ENCODE measurements at regions not wholly inside any gene's neighbourhood (a gene's known extent, or its start where the extent isn't known, plus 50 kb on each side); places are given as distances from the start of the nearest gene placed in this dataset.
"Not testable (repeated sequence)": the region's sequence is repeated elsewhere in the genome, so short reads cannot be mapped to it uniquely, and the experiment has no call there.

DNA sequence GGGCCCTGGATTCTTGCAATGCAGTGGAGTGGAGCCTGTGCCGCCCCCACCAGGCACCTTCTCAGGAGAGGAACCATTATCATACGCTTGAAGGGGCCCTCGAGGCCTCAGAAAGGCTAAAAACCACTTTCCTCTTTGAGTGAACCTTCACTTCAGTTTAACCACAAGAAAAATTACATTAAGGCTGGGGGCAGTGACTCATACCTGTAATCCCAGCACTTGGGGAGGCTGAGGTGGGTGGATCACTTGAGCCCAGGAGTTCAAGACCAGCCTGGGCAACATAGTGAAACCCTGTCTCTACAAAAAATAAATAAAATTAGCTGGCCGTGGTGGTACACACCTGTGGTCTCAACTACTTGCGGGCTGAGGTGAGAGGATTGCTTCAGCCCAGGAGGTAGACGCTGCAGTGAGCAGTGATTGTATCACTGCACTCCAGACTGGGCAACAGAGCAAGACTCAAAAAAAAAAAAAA is 165.8 kb upstream of the GRK3 start:
- not testable (repeated sequence) for FAIRE-seq

DNA sequence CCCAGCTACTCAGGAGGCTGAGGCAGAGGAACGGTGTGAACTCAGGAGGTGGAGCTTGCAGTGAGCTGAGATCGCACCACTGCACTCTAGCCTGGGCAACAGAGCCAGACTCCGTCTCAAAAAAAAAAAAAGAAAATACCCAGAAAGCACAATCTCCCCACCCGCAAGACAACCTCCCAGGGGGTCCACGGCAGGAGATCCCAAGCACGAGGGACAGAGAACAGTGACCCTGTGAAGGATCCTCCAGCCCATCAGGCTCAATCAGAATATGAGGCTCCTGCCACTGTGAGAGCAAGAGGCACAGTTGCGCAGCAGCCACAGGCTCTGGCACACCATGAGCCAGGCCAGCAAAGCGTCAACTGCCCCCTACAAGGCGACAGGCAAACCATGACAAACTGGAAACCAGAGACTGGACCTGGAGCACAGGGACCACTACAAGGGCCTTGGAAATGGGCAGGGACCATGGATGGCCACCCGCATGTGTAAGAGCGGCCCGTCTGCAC is 164.8 kb upstream of the GRK3 start:
- no peak for FAIRE-seq

DNA sequence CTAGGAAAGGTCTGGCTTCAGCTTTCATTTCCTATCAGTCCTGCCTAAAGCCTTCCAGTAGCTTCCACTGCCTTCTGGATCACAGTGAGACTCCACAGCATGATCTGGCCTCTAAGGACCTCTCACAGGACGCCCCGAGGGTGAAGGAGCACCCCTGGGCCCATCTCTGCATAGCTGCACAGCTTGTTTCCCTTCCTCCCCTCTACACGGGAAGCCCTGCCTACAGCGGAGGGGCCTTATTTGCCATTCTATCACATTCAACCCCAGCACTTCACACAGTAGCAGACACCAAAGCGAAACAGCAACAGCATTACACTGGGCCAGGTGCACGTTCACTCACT is 162.3 kb upstream of the GRK3 start:
- FAIRE-seq, result no peak

DNA sequence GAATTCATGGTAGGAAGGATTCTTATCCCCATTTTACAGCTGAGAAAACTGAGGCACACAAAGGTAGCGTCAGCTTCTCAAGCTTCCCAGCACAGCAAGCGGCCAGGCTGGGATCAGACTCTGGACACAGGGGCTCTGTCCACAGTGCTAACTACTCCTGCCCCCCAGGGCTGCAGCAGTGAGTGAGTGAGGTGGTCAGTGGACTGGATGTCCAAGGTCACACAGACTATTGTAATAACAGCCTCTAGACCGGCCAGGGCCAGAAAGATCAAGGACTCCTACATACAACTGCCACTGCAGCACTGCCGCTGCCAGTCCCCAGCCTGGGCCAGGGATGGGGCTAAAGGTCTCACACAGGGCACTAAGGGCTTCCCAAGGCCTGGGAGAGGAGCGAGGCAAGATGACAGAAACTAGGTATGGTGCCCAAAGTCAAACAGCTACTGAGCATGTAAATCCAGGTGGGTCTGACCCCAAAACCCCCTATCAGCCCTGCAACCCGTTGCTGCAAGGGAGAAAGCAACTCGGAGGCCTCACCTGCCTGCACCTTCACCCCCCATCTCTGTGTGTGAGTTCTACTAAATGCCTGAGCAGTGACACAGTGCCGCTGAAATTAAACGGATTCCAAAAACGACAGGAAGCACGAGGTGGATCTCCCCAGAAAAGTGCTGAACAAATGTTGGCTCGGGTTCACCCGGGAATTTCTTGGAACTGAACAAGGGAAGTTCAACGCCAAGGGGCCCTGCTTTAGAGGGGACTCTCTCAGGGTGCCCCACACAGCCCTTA is 161.8 kb upstream of the GRK3 start:
- no peak for FAIRE-seq

DNA sequence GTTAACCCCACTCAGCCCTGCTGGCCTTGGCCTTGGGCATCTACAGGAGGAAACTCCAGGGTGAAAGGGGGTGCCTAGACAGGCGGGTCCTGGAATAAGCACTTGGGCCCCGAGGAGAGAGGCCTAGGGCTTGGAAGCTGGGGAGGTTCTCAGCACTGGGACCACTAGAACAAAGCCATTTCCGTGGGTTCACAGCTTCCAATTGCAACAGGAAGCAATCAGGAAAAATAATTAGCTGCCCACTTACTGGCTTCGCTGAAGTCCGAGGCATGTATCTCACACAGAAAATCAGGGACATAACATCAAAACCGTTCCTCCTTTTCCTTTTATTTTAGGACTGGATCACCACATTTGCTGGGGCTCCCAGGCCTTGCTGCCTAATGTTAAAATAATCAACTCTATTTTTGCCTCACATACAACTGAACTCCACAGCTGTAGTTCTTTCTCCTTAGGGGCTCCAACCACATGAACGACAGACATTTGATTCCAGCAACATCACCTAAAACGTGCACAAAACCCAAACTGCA is 161.1 kb upstream of the GRK3 start:
- FAIRE-seq, result no peak

DNA sequence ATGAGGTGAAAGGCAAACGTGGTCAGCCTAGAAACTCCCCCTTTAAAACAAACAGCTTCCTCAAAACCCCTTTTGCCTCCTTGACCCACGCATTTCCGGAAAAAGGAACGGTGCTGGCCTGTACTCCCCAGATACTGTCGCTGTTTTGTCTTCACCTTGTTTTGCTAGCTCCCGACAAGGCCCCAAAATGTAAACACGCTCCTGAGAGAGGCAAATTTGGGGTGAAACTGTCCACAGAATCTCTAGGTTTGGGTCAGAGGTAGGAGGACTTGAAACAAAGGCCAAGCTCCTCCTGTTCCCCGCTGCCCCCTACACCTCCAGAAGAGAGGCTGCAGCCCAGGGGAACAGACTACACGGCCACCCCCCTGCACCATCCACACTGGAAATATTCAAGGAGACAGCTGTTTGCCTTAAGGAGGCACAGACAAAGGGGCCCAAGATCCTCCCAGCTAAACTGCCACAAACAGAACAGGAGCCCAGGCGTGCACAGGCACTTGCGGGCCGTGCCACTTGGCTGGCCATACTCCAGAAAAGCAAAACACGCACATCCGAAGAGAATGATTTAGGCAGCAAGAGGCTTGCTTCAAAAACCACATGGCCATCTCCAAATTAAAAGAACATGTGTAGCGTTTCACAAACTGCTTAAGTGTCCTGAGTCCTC is 160.5 kb upstream of the GRK3 start:
- no peak for FAIRE-seq

DNA sequence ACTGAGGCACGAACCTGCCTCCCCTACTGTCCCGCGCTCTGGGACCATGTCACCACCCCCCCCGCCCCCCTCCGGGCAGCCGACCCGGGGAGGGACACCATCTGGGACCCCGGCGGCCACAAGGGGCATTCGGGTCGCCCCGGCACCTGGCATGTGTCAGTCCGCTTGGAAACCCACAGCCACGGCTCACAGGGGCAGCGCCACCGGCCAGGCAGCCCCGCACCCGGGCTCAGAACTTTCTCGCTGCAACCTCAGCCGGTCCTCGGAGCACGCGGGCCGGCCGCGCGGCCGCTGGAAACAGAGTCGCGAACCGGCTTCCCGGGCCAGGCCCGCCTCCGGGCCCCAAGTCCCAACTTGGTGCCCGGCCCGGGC is 159.9 kb upstream of the GRK3 start:
- no peak for FAIRE-seq

DNA sequence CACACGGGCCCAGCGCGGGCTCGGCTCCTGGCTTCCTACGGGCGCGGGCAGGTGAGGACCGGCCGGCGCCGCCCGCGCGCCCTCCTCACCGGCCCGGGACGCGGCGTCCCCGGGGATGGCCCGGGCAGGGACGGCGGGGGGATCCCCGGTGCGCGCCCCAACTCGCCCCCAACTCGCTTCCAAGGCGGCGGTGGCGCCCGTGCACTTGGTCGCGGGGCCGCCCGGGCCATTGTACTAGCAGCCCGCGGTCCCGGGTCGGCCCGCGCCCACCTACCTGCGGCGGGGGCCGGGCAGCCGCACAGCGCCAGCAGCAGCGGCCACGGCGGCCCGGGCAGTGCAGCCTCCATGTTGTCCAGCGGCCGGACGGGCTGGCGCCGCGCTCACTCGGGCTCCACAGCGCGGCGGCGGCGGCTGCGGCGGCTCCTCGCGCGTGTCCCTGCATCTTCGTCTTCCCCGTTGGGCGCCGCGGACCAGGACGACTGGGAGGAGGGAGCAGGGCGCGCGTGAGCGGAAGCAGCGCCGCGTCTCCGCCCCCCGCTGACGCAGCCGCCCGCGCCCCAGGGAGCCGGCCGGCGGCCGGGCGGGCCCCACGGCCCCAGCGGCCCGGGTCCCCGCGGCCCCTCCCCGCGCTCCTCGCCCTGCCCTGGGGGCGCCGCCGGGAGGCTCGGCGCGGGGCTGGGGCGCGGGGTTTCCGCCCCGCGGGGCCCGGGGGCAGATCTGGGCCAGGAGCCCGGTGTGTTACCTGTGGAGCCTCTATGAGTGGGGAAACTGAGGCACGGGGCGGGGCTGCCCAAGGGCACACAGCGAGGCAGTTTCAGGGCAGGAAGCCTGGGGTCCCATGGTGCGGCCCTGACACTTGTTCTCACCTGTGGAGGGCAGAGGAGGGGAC is 159.3 kb upstream of the GRK3 start:
- FAIRE-seq, result no peak

DNA sequence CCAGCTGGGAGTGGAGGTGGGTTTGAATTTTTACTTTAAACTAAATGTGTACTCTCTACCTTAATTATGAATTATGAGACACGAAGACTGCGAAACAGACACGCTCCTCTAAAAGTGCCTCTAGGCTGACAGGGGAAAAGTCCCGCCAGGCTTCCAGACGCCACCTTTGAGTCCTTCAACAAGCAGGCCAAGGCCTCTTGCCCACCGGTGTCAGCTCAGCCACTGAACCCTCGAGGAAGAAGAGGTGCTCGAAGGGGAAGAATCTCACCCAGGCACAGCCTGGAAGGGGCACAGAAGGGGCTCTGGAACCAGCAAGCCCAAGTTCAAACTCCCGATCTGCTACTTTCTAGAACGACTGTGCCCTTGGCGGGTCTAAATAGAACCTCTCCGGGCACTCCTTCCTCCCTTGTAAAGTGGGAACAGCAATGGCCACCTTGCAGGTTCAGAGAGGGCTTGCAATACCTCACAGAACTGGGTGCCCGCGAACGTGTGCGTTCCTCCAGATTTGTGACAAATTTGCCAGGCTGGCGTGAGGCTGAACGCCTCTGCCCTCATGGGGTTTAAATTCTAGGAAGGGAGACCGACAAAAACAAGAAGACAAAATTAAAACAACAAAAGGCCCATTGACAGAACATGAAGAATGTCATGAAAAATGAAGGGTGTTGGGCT is 158.5 kb upstream of the GRK3 start:
- FAIRE-seq, result no peak

DNA sequence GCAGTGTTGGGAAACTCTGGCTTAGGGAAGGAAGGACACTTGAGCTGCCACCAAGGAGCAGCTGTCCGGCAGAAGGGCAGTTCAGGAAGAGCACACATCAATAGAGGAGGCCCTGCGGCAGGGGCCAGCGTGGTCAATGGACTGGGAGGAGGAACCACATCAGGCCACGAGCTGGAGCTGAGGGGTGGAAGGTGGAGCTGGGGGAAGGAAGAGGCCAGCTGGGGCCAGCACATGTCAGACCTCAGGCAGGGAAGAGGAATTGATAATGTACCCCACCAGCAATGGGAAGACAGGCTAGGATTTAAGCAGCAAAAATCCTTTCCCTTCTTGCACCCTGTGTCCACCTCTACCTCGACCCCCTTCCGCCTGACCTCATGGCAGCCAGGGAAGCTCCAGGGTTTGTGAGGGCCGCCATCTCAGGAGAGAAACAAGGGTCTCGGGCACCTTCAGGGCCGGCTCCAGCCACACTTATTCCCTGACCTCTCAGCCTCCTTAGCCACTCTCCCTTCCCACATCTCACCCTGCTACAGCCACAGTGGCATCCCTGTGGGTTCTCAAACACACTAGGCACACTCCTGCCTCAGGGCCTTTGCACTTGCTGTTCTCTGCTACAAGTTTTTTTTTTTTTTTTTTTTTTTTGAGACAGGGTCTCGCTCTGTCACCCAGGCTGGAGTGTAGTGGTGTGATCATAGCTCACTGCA is 157.8 kb upstream of the GRK3 start:
- no peak for FAIRE-seq

DNA sequence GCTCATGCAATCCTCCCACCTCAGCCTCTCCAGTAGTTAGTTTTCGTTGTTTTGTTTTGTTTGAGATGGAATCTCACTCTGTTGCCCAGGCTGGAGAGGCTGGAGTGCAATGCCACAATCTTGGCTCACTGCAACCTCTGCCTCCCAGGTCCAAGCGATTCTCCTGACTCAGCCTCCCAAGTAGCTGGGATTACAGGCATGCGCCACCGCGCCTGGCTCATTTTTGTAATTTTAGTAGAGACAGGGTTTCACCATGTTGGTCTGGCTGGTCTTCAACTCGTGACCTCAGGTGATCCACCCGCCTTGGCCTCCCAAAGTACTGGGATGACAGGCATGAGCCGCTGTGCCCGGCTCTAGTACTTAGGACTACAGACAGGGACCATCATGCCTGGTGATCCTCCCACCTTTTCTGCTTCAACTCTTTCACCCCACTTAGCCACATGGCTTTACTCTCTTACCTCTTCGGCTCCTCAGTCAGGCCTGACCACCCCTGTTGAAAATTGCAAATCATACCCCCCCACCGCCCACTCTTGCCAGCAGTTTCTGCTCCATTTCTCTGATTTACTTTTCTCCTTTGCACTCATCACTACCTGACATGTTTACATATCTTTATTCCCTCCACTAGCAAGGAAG is 157.1 kb upstream of the GRK3 start:
- no peak for FAIRE-seq

DNA sequence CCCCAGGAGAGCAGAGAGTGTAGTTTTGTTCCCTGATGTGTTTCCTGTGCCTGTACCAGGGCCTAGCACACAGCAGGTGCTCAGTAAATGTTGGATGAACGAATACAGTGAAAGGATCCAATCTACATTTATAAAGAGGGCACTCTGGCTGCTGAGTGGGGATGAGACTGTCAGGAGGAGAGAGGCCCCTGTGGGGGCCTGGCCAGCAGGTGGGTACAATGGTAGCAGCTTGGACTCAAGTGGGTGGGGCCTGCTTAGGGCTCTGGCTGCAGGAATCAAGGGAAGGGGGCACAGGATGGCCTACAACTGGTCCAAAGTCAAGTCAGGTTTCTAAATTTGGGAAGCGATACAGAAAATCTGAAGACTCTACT is 156.6 kb upstream of the GRK3 start:
- no peak for FAIRE-seq

DNA sequence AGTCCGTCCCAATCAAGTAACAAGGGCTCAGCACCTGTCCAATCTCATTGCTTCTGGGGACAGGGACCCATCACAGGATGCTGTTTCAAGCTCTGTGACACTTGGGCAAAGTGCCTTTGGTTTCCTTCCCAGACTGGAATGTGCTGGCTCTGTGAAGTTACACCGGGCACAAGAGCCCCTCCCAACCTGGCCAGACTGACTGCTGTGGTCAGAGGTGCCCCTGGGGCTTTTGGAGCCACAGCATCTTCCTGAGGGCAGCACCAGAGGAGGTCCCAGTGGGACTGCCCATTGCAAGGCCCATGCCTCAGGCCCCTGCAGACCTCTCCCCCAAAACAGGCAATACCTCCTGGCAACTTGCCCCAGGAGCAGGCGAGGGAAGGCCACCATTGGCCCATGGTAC is 155.2 kb upstream of the GRK3 start:
- no peak for FAIRE-seq

DNA sequence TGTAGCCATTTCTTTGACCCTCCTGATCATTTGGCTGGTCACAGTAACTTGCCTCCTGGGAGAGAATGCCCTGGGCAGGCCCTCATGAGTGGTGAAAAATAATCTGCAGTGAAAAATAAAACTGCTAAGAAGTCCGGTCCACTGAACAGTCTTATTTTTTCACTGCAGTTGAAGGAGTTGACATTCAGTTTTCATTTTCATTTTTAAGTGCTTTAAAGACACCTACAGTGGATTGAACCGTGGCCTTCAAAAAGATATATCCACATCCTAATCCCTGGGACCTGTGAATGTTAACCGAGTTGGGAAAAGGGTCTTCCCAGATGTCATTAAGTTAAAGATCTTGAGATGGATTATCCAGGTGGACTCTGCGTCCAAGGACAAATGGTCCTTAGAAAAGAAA is 153.6 kb upstream of the GRK3 start:
- no peak for FAIRE-seq

DNA sequence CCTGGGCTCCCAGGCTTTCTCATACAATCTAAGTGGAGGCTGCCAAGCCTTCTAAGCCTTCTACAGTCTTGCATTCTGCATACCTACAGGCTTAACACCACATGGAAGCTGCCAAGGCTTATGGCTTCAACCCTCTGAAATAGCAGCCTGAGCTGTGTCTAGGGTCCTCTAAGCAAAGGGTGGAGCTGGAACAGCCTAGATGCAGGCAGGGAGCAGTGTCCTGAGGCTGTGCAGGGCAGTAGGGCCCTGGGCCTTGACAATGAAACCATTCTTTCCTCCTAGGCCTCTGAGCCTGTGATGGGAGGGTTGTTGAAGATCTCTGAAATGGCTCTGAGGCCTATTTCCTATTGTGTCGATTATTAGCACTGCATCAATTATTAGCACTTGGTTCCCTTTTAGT is 150.9 kb upstream of the GRK3 start:
- no peak for FAIRE-seq

DNA sequence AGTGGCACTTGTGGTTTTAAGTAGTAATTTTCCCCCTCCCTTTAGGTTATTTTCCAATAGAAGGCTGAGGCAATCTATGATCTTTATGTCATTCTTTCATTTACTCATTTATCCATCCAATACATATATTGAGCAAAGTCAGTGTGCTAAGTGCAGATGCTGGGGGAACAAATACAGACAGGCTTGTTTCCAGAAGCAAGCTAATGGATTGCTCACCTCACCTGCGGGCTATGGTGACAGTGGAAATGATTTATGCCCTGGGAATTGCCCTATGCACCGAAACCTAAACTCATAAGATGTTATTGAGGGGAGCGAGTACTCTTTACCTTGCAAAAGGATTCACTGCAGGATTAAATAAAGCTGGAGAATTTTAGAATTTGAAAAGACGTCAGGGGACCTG is 148.7 kb upstream of the GRK3 start:
- FAIRE-seq, result not testable (repeated sequence)

DNA sequence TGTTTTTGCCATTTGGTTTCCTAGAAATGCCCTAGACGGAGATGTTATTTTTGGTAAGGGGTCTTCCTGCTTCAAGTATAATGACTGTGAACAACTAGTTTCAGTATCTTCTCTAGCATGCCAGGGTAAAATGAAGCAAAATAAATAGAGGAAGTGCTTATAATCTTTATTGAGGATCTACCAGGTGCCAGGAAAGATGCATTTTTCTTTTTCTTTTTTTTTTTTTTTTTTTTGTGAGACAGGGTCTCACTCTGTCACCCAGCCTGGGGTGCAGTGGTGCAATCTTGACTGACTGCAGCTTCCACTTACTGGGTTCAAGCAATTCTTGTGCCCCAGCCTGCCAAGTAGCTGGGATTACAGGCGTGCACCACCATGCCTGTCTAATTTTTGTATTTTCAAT is 146.6 kb upstream of the GRK3 start:
- FAIRE-seq, result not testable (repeated sequence)

DNA sequence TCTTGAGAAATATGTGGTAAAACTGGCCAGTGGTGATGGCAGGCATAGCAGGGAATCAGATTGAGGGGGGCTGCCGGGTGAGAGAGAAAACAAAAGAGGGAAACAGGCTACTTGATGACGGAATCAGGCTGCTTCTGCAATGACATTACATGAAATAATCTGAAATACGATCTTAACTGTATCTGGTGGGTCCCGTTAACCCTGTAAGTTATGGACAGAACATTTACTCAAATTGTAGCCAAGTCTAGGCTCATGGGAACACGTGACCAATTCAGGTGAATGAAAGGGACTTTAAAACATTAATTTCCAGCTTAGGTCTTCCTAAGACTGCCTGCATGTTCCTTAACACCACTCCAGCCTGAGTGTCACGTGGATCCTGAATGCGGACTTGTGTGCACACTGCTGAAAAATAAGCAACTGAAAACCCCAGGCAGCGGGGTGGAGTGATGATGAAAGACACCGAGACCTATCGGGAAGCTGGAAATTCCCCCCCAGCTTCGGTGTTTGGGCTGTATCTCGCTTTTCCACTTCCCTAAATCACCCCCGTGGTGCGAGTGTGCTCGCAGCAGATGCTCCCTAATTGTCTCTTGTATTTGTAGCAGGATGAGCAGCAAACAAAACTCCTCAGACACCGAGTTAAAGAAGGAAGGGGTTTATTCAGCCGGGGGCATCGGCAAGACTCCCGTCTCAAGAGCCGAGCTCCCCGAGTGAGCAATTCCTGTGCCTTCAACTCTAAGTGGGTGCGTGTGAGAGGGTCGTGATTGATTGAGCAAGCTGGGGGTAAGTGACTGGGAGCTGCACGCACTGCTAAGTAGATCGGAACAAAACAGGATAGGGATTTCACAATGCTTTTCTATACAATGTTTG is 145.0 kb upstream of the GRK3 start:
- FAIRE-seq, result no peak

DNA sequence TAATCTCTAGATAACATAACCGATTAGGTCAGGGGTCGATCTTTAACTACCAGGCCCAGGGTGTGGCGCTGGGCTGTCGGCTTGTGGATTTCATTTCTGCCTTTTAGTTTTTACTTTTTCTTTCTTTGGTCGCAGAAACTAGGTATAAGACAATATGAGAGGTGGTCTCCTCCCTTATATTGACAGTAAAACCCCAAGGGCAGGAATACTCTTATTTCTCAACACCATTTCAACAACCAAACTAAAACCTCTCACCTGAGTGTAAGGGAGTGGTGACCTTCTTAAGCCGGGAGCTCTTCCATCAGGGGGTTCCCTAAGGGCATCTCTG is 144.4 kb upstream of the GRK3 start:
- not testable (repeated sequence) for FAIRE-seq

DNA sequence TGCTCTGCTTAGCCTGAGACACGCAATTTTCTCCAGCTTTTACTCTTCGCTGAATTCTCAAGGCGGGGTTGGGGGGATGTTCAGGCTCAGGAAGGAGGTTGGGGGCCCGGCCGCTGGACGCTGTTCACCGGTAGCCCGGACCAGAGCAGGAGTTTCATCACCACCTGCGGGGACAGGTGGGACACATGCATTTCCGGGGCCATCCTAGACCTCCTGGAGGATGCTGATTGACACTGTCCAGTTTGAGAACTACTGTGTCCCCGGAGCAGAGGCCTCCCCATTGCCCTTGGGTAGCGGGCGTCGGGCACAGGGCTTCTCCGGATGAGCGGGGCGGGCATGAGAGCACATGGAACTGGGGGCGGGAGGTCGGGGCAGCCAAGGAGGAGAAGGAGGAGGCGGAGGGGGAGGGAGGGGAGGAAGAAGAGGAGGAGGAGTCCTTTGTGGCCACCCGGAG is 144.0 kb upstream of the GRK3 start:
- FAIRE-seq, result no peak

All from A204.1 (cell line).